Breast epithelium (tissue), 4 donors: ENCODE measurements at regions not wholly inside any gene's neighbourhood (a gene's known extent, or its start where the extent isn't known, plus 50 kb on each side); places are given as distances from the start of the nearest gene placed in this dataset.

Experiments
- DNase-seq, 2 donors: peaks; one replicate each; pipeline ENCODE4 v3.0.0-alpha.2; 2019; ENCODE audit warnings: low spot score in 2 of 2
- H3K27ac ChIP-seq, 2 donors: fragments of 200-600 bp; sonication (generic) in 1 of 2; one replicate each; pipeline ENCODE4 v1.5.1; 2016 to 2019; ENCODE audit warnings: mild to moderate bottlenecking in 1 of 2
- H3K27me3 ChIP-seq, 2 donors: fragments of 200-600 bp; sonication (generic) in 1 of 2; one replicate each; pipeline versions ENCODE4 v1.5.1 to v1.6.0; 2017 to 2019; ENCODE audit warnings: control low read depth in 1 of 2, mild to moderate bottlenecking in 1 of 2
- H3K36me3 ChIP-seq: fragments of 200-600 bp; one replicate; pipeline ENCODE4 v1.5.1; 2019
- H3K4me1 ChIP-seq, 2 donors: fragments of 200-600 bp; sonication (generic); one replicate each; pipeline ENCODE4 v1.5.1; 2016 to 2019; ENCODE audit warnings: control low read depth in 1 of 2
- H3K4me3 ChIP-seq, 3 donors: fragments of 200-600 bp; sonication (generic); 1 replicate in 2 of 3; 2 replicates in 1 of 3; pipeline ENCODE4 v1.5.1; 2016 to 2019; ENCODE audit warnings: mild to moderate bottlenecking in 3 of 3, moderate library complexity in 2 of 3
- H3K9me3 ChIP-seq, 2 donors: fragments of 200-600 bp; sonication (generic) in 1 of 2; one replicate each; pipeline ENCODE4 v1.5.1; 2016 to 2019; ENCODE audit warnings: control low read depth in 1 of 2
- POLR2A ChIP-seq: fragments of 450-650 bp; IDR thresholded peaks from one replicate; pipeline ENCODE4 v1.6.1; 2016; ENCODE audit warnings: antibody characterized with exemption, mild to moderate bottlenecking, moderate library complexity
- POLR2AphosphoS5 ChIP-seq, 3 donors: sonication (generic); formaldehyde crosslinking; IDR thresholded peaks; one replicate each; pipeline ENCODE4 v1.6.1; 2017; ENCODE audit warnings: antibody characterized with exemption in 3 of 3
- intact Hi-C: fragments of 100-400 bp; cut with DNase I; formaldehyde crosslinking; loops from one replicate; pipeline ENCODE4 v1.15.1; 2023; ENCODE audit warnings: low total_unique reads
- TF ChIP-seq, protein P1 (sequence below), 3 donors: fragments of 450-650 bp; IDR thresholded peaks; one replicate each; pipeline ENCODE4 v1.5.1; 2016 to 2017; ENCODE audit warnings: antibody characterized with exemption in 3 of 3, mild to moderate bottlenecking in 3 of 3, moderate library complexity in 3 of 3

DNA sequence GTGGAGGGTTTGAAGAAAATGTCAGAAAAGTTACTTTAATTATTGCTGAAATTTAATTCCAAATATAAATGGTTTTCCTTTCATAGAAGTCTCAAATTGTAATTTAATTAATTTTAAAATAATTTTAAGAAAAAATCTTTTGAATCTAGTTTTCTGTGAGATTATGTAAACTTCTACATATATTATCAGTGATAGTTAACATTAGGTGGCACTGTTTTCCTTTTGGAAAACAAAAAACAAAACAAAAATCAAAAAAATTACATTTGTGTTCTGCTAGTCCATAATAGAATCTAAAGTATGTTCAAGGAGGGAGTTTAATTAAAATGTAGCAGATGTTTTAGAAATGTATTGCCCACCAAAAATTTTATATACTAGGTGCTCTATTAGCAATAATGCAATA is 1456.7 kb downstream of the REEP3 start:
- H3K27ac ChIP-seq, result no peak overlapping the region
- H3K27me3 ChIP-seq, result no peaks in the 10 kb centered on the region
- intact Hi-C loops, result no loop called here
- no peak for TF ChIP-seq POLR2A
- TF ChIP-seq POLR2AphosphoS5 (IDR thresholded peaks at IDR 0.05), result no peak
- TF ChIP-seq, protein P1, sequence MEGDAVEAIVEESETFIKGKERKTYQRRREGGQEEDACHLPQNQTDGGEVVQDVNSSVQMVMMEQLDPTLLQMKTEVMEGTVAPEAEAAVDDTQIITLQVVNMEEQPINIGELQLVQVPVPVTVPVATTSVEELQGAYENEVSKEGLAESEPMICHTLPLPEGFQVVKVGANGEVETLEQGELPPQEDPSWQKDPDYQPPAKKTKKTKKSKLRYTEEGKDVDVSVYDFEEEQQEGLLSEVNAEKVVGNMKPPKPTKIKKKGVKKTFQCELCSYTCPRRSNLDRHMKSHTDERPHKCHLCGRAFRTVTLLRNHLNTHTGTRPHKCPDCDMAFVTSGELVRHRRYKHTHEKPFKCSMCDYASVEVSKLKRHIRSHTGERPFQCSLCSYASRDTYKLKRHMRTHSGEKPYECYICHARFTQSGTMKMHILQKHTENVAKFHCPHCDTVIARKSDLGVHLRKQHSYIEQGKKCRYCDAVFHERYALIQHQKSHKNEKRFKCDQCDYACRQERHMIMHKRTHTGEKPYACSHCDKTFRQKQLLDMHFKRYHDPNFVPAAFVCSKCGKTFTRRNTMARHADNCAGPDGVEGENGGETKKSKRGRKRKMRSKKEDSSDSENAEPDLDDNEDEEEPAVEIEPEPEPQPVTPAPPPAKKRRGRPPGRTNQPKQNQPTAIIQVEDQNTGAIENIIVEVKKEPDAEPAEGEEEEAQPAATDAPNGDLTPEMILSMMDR (IDR thresholded peaks at IDR 0.05), result no peak
- no peak overlapping the region for H3K4me3 ChIP-seq
- no peaks in the 10 kb centered on the region for H3K9me3 ChIP-seq
- no peaks in the 10 kb centered on the region for H3K36me3 ChIP-seq
- no peaks in the 10 kb centered on the region for H3K4me1 ChIP-seq
- DNase-seq, result no peak

DNA sequence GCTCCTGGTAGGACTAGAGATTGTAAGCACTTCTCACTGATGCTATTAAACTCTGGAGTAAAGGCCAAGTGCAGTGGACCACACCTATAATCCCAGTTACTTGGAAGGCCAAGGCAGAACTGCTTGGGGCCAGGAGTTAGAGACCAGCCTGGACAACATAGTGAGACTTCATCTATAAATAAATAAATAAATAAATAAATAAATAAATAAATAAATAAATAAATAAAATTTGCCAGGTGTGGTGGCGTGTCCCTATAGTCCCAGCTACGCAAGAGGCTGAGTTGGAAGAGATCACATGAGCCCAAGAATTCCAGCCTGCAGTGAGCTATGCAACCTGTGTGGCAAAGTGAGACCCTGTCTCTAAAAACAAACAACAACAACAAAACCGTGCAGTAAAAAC is 1475.7 kb downstream of the REEP3 start:
- no peak for TF ChIP-seq POLR2AphosphoS5 (IDR thresholded peaks at IDR 0.05)
- TF ChIP-seq, protein P1 (IDR thresholded peaks at IDR 0.05), result no peak
- TF ChIP-seq POLR2A, result no peak
- no peaks in the 10 kb centered on the region for H3K4me1 ChIP-seq
- DNase-seq, result no peak
- intact Hi-C loops, result no loop called here
- no peaks in the 10 kb centered on the region for H3K27me3 ChIP-seq
- no peaks in the 10 kb centered on the region for H3K36me3 ChIP-seq
- H3K4me3 ChIP-seq, result no peak overlapping the region
- H3K27ac ChIP-seq, result no peak overlapping the region
- H3K9me3 ChIP-seq, result no peaks in the 10 kb centered on the region

DNA sequence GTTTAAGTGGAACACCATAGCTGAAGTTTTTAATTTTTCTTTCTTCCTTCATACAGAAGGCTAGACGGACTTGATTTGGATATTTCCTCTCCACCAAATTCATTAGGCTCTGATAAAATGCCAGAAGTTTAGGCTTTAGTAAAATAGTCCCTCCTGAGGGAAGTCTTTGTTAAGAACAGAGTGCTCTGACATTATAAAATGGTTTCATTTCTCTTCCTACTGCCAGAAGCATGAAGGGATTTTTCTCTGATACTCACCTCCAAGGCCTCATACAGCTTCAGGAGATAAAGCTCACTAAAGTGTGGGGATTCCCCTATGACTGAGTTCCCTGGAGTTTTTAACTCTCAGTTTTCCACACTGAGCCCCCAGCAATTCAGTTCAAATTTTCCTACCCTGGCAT is 1489.6 kb downstream of the REEP3 start:
- no peak for DNase-seq
- H3K27ac ChIP-seq, result no peak overlapping the region
- H3K27me3 ChIP-seq, result no peaks in the 10 kb centered on the region
- no peaks in the 10 kb centered on the region for H3K36me3 ChIP-seq
- intact Hi-C loops, result no loop called here
- TF ChIP-seq POLR2A (no peak), POLR2AphosphoS5 (IDR thresholded peaks at IDR 0.05) (no peak)
- TF ChIP-seq, protein P1 (IDR thresholded peaks at IDR 0.05), result no peak
- no peak overlapping the region for H3K4me3 ChIP-seq
- H3K4me1 ChIP-seq, result no peaks in the 10 kb centered on the region
- no peaks in the 10 kb centered on the region for H3K9me3 ChIP-seq

- H3K36me3 ChIP-seq, result no peaks in the 10 kb centered on the region
- no peak overlapping the region for H3K27ac ChIP-seq
- no peak for DNase-seq
- TF ChIP-seq POLR2A (no peak), POLR2AphosphoS5 (IDR thresholded peaks at IDR 0.05) (no peak)
- TF ChIP-seq, protein P1 (IDR thresholded peaks at IDR 0.05), result no peak
- H3K9me3 ChIP-seq, result peaks cover 0 to 8% of the 10 kb centered on the region in 2 donors
- H3K4me3 ChIP-seq, result no peak overlapping the region
- H3K4me1 ChIP-seq, result no peaks in the 10 kb centered on the region
- H3K27me3 ChIP-seq, result no peaks in the 10 kb centered on the region
- intact Hi-C loops, result no loop called here
Observed at GRCh38 chr10:65017523-65017922, 1496.3 kb downstream of the REEP3 start.

GRCh38 chr10:65024886-65025285 is 1503.7 kb downstream of the REEP3 start:
- Histone ChIP-seq H3K4me3 (no peak overlapping the region), H3K4me1 (no peaks in the 10 kb centered on the region), H3K27me3 (no peaks in the 10 kb centered on the region), H3K9me3 (peaks cover 0 to 8% of the 10 kb centered on the region in 2 donors), H3K27ac (no peak overlapping the region), H3K36me3 (no peaks in the 10 kb centered on the region)
- intact Hi-C loops, result no loop called here
- DNase-seq, result no peak
- TF ChIP-seq, protein P1 (IDR thresholded peaks at IDR 0.05), result no peak
- no peak for TF ChIP-seq POLR2A
- TF ChIP-seq POLR2AphosphoS5 (IDR thresholded peaks at IDR 0.05), result no peak
